Stimulated activated CD4-positive, alpha-beta T cell treated with anti-CD3 and anti-CD28 coated beads, TNF-alpha, amount 100 ng/mL, for 1 hour (primary cell): ENCODE measurements at regions not wholly inside any gene's neighbourhood (a gene's known extent, or its start where the extent isn't known, plus 50 kb on each side); places are given as distances from the start of the nearest gene placed in this dataset.
A peak's percentile ranks its signal among the peaks of the same experiment; 100 is the strongest.

Source experiments
- DNase-seq, 3 donors: peaks; one replicate each; pipeline ENCODE4 v3.0.0-alpha.2; 2020; ENCODE audit warnings: low read depth in 3 of 3, low spot score in 1 of 3

- DNase-seq, result peak in 2 of 3 donors; percentile 13 to 49
Observed at GRCh38 chr10:94279835-94280709, 82.7 kb downstream of the NOC3L start.

GRCh38 chr10:94281654-94282053 is 81.1 kb downstream of the NOC3L start:
- DNase-seq, result no peak

- DNase-seq, result no peak
Observed at GRCh38 chr10:94282369-94282768, 80.4 kb downstream of the NOC3L start.
